ENCODE measurements at regions not wholly inside any gene's neighbourhood (a gene's known extent, or its start where the extent isn't known, plus 50 kb on each side); places are given as distances from the start of the nearest gene placed in this dataset.
A peak's percentile ranks its signal among the peaks of the same experiment; 100 is the strongest.

DNA sequence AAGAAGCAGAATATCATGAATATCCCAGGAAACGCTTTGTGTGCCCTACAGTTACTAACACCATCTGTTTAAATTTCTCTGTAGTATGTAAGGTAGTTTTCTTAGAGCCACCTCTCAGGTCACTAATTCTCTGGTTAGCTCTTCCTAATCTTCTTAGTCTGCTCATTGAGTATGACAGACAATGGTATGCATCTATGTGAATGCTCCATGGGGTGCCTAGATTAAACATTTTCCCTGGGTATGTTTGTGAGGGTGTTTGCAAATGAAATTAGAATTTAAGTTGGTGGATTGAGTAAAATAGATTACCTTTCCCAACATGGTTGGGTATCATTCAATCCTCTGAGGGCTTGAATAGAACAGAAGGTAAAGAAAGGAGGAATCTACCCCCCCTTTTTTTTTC lies 233.0 kb downstream of the PCDH18 start:
- no peaks in the 10 kb centered on the region for H3K4me1 ChIP-seq
- no peaks in the 10 kb centered on the region for H3K9me3 ChIP-seq
- no peak overlapping the region for H3K27ac ChIP-seq
- DNase-seq: no peak
- TF ChIP-seq POLR2A (IDR thresholded peaks at IDR 0.05) (no peak), EP300 (IDR thresholded peaks at IDR 0.05) (no peak), CTCF (IDR thresholded peaks at IDR 0.05) (no peak), POLR2AphosphoS5 (IDR thresholded peaks at IDR 0.05) (no peak)
- intact Hi-C loops (cut with DNase I): no loop called here
- H3K4me3 ChIP-seq: no peak overlapping the region
- WGBS, 2 donors: 83 to 88% methylated on average over 1 of the region's 1 CpG
- no peaks in the 10 kb centered on the region for H3K36me3 ChIP-seq
- no peaks in the 10 kb centered on the region for H3K27me3 ChIP-seq

DNA sequence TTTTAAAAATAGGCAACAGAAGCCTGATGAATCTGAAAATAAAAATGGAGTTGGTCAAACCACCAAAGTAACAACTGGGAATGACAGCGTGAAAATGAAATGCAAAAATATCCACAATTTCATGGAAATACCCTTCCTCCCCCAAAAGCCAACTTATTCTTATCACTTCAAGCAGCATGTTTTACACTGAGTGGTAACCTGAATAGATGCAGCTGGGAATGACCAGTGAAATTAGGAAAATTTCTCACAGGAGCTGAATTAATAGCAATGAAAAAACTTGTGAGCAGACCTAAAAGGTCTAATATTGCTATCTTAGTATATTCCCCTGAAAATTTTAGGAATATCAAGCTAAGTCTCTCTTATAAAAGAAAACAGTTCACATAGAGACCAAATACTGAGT lies 239.0 kb downstream of the PCDH18 start:
- H3K27ac ChIP-seq: no peak overlapping the region
- intact Hi-C loops (cut with DNase I): no loop called here
- H3K9me3 ChIP-seq: no peaks in the 10 kb centered on the region
- TF ChIP-seq POLR2AphosphoS5 (IDR thresholded peaks at IDR 0.05): no peak
- TF ChIP-seq EP300 (IDR thresholded peaks at IDR 0.05): no peak
- no peak for TF ChIP-seq CTCF (IDR thresholded peaks at IDR 0.05)
- no peak for TF ChIP-seq POLR2A (IDR thresholded peaks at IDR 0.05)
- WGBS, 2 donors: 87 to 95% methylated on average over 1 of the region's 1 CpG
- H3K4me1 ChIP-seq: no peaks in the 10 kb centered on the region
- no peak for DNase-seq
- H3K36me3 ChIP-seq: no peaks in the 10 kb centered on the region
- no peak overlapping the region for H3K4me3 ChIP-seq
- H3K27me3 ChIP-seq: no peaks in the 10 kb centered on the region

DNA sequence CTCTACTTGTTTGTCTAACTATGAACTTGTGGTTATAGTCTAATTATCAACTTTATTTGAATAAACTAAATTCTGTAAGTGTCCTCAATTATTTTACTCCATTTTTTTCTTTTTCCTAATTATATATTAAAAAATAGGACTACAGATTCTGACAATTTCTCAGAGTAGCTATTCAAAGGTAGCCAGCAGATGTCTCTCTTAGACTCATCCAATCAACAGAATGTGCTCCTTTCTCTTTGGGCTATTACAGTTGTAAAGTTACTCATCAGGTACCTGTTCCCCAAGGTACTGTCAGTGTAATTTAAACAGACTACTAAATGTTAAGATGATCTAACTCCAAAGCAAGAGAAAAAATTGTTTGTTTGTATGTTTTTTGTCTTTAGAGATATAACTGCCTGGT lies 248.6 kb downstream of the PCDH18 start:
- intact Hi-C loops (cut with DNase I): loop anchor here (5.0 kb wide), 3 partner anchors 156 to 579 kb away; partner anchors contain the start of gene PCDH18
- no peak for TF ChIP-seq EP300 (IDR thresholded peaks at IDR 0.05)
- peak in 2 of 4 experiments; percentile 29 for TF ChIP-seq CTCF (IDR thresholded peaks at IDR 0.05)
- Histone ChIP-seq H3K27ac (no peak overlapping the region), H3K27me3 (no peaks in the 10 kb centered on the region), H3K9me3 (no peaks in the 10 kb centered on the region), H3K4me1 (no peaks in the 10 kb centered on the region), H3K36me3 (no peaks in the 10 kb centered on the region), H3K4me3 (no peak overlapping the region)
- DNase-seq: no peak

GRCh38 chr4:137278431-137278830 lies 253.9 kb downstream of the PCDH18 start:
- intact Hi-C loops (cut with DNase I): no loop called here
- 45 to 78% methylated on average over 1 of the region's 1 CpG for WGBS, 2 donors
- no peaks in the 10 kb centered on the region for H3K9me3 ChIP-seq

More at GRCh38 chr4:137278431-137278830, 253.9 kb downstream of the PCDH18 start:
- no peaks in the 10 kb centered on the region for H3K36me3 ChIP-seq
- DNase-seq: no peak
- no peaks in the 10 kb centered on the region for H3K4me1 ChIP-seq
- no peaks in the 10 kb centered on the region for H3K27me3 ChIP-seq
- no peak for TF ChIP-seq POLR2AphosphoS5 (IDR thresholded peaks at IDR 0.05)
- TF ChIP-seq CTCF (IDR thresholded peaks at IDR 0.05): no peak
- no peak for TF ChIP-seq POLR2A (IDR thresholded peaks at IDR 0.05)
- no peak for TF ChIP-seq EP300 (IDR thresholded peaks at IDR 0.05)
- H3K4me3 ChIP-seq: no peak overlapping the region
- H3K27ac ChIP-seq: no peak overlapping the region
